Astrocyte (in vitro differentiated cells and primary cell): ENCODE measurements at regions not wholly inside any gene's neighbourhood (a gene's known extent, or its start where the extent isn't known, plus 50 kb on each side); places are given as distances from the start of the nearest gene placed in this dataset.

Experiments used
- DNase-seq: peaks from one replicate; pipeline ENCODE4 v3.0.0-alpha.2; 2010; ENCODE audit warnings: low read depth
- FAIRE-seq: peaks from 2 replicates; lab custom pipeline; 2011; peaks lifted over from hg19 to GRCh38; lab: Jason Lieb, UNC
- H2AFZ ChIP-seq: 2 replicates; pipeline ENCODE4 v1.6.0; 2012; ENCODE audit warnings: low read depth, low read length, inconsistent platforms
- H3K27ac ChIP-seq: 2 replicates; pipeline ENCODE4 v1.5.1; 2011; ENCODE audit warnings: low read depth, low read length, inconsistent platforms
- H3K27me3 ChIP-seq: 2 replicates; pipeline ENCODE4 v1.6.0; 2011; ENCODE audit warnings: low read length, inconsistent platforms; ENCODE audit not compliant: insufficient read depth
- H3K36me3 ChIP-seq: 2 replicates; pipeline ENCODE4 v1.5.1; 2011; ENCODE audit warnings: low read length, inconsistent platforms; ENCODE audit not compliant: insufficient read depth
- H3K4me1 ChIP-seq: 2 replicates; pipeline ENCODE4 v1.5.1; 2011; ENCODE audit warnings: low read length, inconsistent platforms; ENCODE audit not compliant: insufficient read depth
- H3K4me2 ChIP-seq: 2 replicates; pipeline ENCODE4 v1.6.0; 2012; ENCODE audit warnings: low read length, inconsistent platforms
- H3K4me3 ChIP-seq: 2 replicates; pipeline ENCODE4 v1.5.1; 2011; ENCODE audit warnings: low read depth, mild to moderate bottlenecking, low read length, inconsistent platforms; ENCODE audit not compliant: insufficient read depth
- H3K79me2 ChIP-seq: 2 replicates; pipeline ENCODE4 v1.6.0; 2012; ENCODE audit warnings: mild to moderate bottlenecking, low read length, inconsistent platforms; ENCODE audit not compliant: insufficient read depth
- H3K9ac ChIP-seq: 2 replicates; pipeline ENCODE4 v1.6.0; 2012; ENCODE audit warnings: mild to moderate bottlenecking, low read length, inconsistent platforms
- H3K9me3 ChIP-seq: 2 replicates; pipeline ENCODE4 v1.5.1; 2012; ENCODE audit warnings: low read depth, mild to moderate bottlenecking, low read length, inconsistent platforms; ENCODE audit not compliant: insufficient read depth
- H4K20me1 ChIP-seq: 2 replicates; pipeline ENCODE4 v1.6.0; 2012; ENCODE audit warnings: low read length, inconsistent platforms; ENCODE audit not compliant: insufficient read depth
- H3K27ac Mint-ChIP-seq: one replicate; pipeline ENCODE4 v1.8.0; 2021; ENCODE audit warnings: mild to moderate bottlenecking, mixed read lengths; ENCODE audit not compliant: unreplicated experiment
- H3K27me3 Mint-ChIP-seq: one replicate; pipeline ENCODE4 v1.8.0; 2021; ENCODE audit warnings: low read depth, mixed read lengths; ENCODE audit not compliant: unreplicated experiment
- H3K36me3 Mint-ChIP-seq: one replicate; pipeline ENCODE4 v1.8.0; 2021; ENCODE audit warnings: low read depth, mixed read lengths; ENCODE audit not compliant: unreplicated experiment
- H3K4me1 Mint-ChIP-seq: one replicate; pipeline ENCODE4 v1.8.0; 2021; ENCODE audit warnings: low read depth, mixed read lengths; ENCODE audit not compliant: unreplicated experiment
- H3K4me3 Mint-ChIP-seq: one replicate; pipeline ENCODE4 v1.8.0; 2021; ENCODE audit warnings: mild to moderate bottlenecking, moderate library complexity, mixed read lengths; ENCODE audit not compliant: unreplicated experiment
- H3K9me3 Mint-ChIP-seq: one replicate; pipeline ENCODE4 v1.8.0; 2021; ENCODE audit warnings: mild to moderate bottlenecking, mixed read lengths; ENCODE audit not compliant: unreplicated experiment
- CTCF ChIP-seq: IDR thresholded peaks from 2 replicates; pipeline ENCODE4 v1.5.1; 2011; ENCODE audit warnings: low read depth, mild to moderate bottlenecking, inconsistent platforms, low read length, moderate library complexity; ENCODE audit not compliant: insufficient read depth
- EZH2 ChIP-seq: IDR thresholded peaks from 2 replicates; pipeline ENCODE4 v1.6.1; 2012; ENCODE audit warnings: mild to moderate bottlenecking, low read length, inconsistent platforms; ENCODE audit not compliant: insufficient read depth

GRCh38 chr3:104745313-104745712, 621.4 kb upstream of the ALCAM start:
- H3K9ac ChIP-seq = no peak overlapping the region
- Mint-ChIP-seq H3K4me3 (no peak overlapping the region), H3K9me3 (peaks cover 4% of the 10 kb centered on the region), H3K27ac (no peak overlapping the region), H3K4me1 (no peaks in the 10 kb centered on the region), H3K27me3 (no peaks in the 10 kb centered on the region), H3K36me3 (no peaks in the 10 kb centered on the region)
- no peaks in the 10 kb centered on the region for H3K27me3 ChIP-seq
- no peaks in the 10 kb centered on the region for H3K9me3 ChIP-seq
- no peak for TF ChIP-seq CTCF
- no peak for TF ChIP-seq EZH2
- no peaks in the 10 kb centered on the region for H4K20me1 ChIP-seq
- no peak overlapping the region for H3K4me3 ChIP-seq
- no peak for FAIRE-seq
- no peak for DNase-seq
- H3K4me2 ChIP-seq = no peak overlapping the region
- H3K79me2 ChIP-seq = no peaks in the 10 kb centered on the region
- H2AFZ ChIP-seq = no peak overlapping the region
- no peaks in the 10 kb centered on the region for H3K36me3 ChIP-seq
- H3K27ac ChIP-seq = no peak overlapping the region
- H3K4me1 ChIP-seq = no peaks in the 10 kb centered on the region

DNA sequence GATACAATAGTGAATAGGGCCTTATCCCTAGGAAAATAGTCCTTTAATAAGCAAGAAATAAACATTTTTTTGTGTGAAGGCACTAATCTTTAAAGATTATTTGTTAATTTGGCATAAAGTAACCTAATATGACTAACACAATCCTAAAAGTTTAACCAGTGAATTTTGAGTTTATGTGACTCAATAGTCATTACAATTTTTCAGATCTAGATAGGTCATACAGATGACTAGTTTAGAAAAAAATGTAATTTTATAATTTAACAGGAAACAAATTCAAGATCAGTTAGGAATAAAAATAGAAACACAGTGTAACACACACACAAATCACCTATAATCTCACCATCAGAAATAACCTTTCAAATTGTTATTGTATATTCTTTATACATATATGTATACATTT, 620.7 kb upstream of the ALCAM start:
- no peak for DNase-seq
- Mint-ChIP-seq H3K36me3 (no peaks in the 10 kb centered on the region), H3K27ac (no peak overlapping the region), H3K4me3 (no peak overlapping the region), H3K4me1 (no peaks in the 10 kb centered on the region), H3K27me3 (no peaks in the 10 kb centered on the region), H3K9me3 (peaks cover 3% of the 10 kb centered on the region)
- Histone ChIP-seq H3K9ac (no peak overlapping the region), H4K20me1 (no peaks in the 10 kb centered on the region), H3K27me3 (no peaks in the 10 kb centered on the region), H3K9me3 (no peaks in the 10 kb centered on the region), H3K4me3 (no peak overlapping the region), H3K36me3 (no peaks in the 10 kb centered on the region), H3K4me2 (no peak overlapping the region), H3K79me2 (no peaks in the 10 kb centered on the region), H3K27ac (no peak overlapping the region), H3K4me1 (no peaks in the 10 kb centered on the region), H2AFZ (no peak overlapping the region)
- FAIRE-seq = no peak
- no peak for TF ChIP-seq EZH2
- no peak for TF ChIP-seq CTCF

- Mint-ChIP-seq H3K36me3 (no peaks in the 10 kb centered on the region), H3K4me3 (no peak overlapping the region), H3K9me3 (no peaks in the 10 kb centered on the region), H3K4me1 (no peaks in the 10 kb centered on the region), H3K27me3 (no peaks in the 10 kb centered on the region), H3K27ac (no peak overlapping the region)
- Histone ChIP-seq H3K79me2 (no peaks in the 10 kb centered on the region), H3K4me1 (no peaks in the 10 kb centered on the region), H3K27ac (no peak overlapping the region), H3K4me2 (no peak overlapping the region), H3K27me3 (no peaks in the 10 kb centered on the region), H3K4me3 (no peak overlapping the region), H3K9me3 (no peaks in the 10 kb centered on the region), H2AFZ (no peak overlapping the region), H3K9ac (no peak overlapping the region), H4K20me1 (no peaks in the 10 kb centered on the region), H3K36me3 (no peaks in the 10 kb centered on the region)
- FAIRE-seq (no peak), DNase-seq (no peak)
- no peak for TF ChIP-seq EZH2
- no peak for TF ChIP-seq CTCF
These were observed 616.1 kb upstream of the ALCAM start for GRCh38 chr3:104750581-104750980.
